Left colon (tissue), 2 donors: ENCODE measurements at regions not wholly inside any gene's neighbourhood (a gene's known extent, or its start where the extent isn't known, plus 50 kb on each side); places are given as distances from the start of the nearest gene placed in this dataset.

Source experiments
- ATAC-seq: fragments of 200-7000 bp; cut with Tn5 transposase; one replicate; pipeline ENCODE4 v1.9.1; 2020; ENCODE audit warnings: mild to moderate bottlenecking, moderate library complexity
- DNase-seq, 2 donors: peaks; one replicate each; pipeline ENCODE4 v3.0.0-alpha.2; 2020
- intact Hi-C, 2 donors: fragments of 100-400 bp; cut with DNase I in 1 of 2; cut with micrococcal nuclease in 1 of 2; formaldehyde crosslinking; loops; one replicate each; pipeline versions ENCODE4 v1.11.2 to v1.14.0; 2022; cut with DNase I, micrococcal nuclease
- donor health status: DM: no; HTN: no; CAD: no.
- donor health status: DM: yes; HTN: yes; CAD: no.

DNA sequence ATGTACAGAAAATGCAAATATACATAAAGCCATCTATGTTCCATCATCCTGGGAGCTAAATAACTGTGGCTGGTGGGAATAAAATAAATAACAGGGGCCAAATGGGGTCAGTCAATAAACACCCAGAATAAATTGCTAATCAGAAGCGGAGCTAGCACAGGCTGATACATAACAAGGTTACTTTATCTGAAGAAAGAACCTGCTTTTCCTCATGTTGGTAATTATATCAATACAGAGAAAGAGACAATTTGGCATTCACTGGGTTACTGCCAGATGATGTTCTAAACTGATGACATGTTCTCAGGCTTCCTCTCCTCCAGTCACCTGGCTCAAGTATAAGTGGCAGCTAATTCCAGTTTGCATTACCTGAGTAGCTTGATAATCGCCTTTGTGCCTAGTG, 144.9 kb upstream of the CD180 start:
- intact Hi-C loops, result no loop called here
- no peak for ATAC-seq
- no peak for DNase-seq

DNA sequence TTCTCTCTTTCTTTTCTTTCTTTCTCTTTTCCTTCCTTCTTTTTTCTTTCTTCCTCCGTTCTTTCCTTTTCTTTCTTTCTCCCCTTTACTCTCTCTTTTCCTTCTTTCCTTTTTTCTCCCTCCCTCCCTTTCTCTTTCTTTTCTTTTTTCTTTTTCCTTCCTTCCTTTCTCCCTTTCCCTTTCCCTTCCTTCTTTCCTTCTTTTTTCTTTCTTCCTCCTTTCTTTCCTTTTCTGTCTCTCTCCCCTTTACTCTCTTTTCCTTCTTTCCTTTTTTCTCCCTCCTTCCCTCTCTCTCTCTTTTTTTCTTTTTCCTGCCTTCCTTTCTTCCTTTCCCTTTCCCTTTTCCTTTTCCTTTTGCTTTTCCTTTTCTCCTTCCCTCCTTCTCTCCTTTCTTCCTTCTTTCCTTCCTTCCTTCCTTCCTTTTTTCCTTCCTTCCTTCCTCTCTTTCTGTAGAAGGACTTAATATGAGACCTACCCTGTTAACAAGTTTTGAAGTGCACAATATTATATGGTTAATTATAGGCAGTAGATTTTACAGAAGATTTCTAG, 142.7 kb upstream of the CD180 start:
- intact Hi-C loops, result no loop called here
- ATAC-seq, result no peak

DNA sequence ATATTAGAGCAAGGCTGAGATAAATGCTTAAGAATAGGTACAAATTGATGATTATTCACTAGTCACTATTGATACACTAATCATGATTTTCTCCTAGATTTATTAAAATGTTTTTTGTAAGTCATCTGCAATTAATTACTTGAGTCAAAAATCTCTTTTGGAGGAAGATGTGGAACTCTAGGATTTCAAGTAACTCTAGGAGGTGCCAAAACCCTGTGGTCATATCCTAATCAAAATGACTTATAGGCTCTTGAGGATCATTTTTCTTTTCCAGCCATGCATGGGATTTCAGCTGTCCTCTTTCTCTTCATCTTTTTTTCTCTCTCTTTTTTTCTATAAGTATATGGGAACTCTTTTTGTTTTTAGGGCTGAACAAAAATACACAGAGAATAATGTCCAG, 141.8 kb upstream of the CD180 start:
- ATAC-seq, result no peak
- intact Hi-C loops, result no loop called here
- DNase-seq, result no peak

More for the DNA sequence above, 142.7 kb upstream of the CD180 start:
- no peak for DNase-seq

DNA sequence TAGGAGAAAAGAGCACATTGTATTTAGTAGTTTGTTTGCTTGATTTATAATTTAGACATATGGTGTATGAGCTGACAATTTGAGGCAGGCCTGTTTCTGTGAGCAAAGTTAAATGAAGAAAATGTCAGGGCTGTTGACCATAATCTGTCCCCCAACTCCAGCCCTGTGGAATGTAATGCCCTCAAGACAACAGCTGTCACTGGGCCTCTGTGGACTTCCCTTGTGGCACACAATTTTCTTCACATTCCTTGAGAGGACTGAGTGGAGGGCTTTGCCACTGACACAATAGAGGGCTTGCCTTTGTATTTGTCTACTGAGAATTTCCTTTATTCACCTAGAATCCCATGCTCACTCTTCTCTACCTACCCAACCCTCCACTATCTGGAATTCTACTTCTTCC, 141.2 kb upstream of the CD180 start:
- DNase-seq (no peak), ATAC-seq (no peak)
- intact Hi-C loops, result no loop called here

DNA sequence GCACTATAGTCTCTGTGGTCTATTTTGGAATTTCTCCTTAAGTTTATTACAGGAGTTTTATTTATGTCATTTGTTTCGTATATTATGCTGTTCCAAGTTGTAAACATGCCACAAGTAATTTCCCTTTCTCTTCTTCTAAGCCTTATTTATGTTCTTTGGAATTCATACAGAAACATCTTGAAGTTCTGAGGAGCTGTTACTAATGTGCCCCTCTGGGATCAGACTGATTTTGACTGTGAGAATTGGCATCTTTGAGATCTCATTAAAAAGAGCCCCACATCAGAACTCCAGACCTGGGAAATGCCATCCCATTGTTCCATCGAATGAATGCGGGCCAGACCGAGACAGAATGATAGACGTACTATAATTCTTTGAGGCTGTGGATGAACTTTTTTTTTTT, 138.8 kb upstream of the CD180 start:
- intact Hi-C loops, result no loop called here
- ATAC-seq (no peak), DNase-seq (no peak)

DNA sequence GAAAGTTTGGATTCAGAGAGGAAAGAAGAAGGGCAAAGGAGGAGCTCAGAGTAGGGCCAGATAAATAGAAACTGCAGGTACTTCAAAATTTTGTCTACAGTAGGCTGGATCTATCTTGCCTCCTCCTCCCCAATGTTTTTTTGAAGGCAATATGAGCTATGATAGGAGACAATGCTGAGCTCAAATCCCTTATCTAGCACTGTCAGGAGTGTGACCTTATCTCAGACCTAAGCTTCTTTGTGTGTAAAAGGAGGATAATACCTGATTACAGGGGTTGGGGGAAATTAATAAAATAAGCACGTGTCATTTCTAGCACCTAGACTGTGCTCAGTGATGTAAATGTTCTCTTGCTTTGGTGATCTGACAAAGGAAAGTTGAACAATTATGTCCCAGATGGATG, 137.8 kb upstream of the CD180 start:
- DNase-seq (no peak), ATAC-seq (no peak)
- intact Hi-C loops, result no loop called here

DNA sequence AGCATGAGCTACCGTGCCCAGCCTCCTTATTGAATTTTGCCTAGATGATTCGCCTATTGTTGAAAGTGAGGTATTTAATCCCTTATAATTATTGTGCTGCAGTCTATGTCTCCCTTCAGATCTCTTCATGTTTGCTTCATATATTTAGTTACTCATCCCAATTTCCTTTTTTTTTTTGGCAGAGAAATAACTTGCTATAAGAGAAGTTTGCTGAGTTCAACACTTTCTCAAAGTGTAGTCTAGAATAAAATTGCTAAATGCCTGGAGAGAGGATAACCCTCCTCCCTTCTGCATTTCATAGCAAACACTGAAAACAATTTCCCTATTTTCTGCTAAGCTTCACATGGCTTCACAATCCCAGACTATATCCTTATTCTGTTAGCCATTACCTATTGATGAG, 136.6 kb upstream of the CD180 start:
- intact Hi-C loops, result no loop called here
- DNase-seq (no peak), ATAC-seq (no peak)

DNA sequence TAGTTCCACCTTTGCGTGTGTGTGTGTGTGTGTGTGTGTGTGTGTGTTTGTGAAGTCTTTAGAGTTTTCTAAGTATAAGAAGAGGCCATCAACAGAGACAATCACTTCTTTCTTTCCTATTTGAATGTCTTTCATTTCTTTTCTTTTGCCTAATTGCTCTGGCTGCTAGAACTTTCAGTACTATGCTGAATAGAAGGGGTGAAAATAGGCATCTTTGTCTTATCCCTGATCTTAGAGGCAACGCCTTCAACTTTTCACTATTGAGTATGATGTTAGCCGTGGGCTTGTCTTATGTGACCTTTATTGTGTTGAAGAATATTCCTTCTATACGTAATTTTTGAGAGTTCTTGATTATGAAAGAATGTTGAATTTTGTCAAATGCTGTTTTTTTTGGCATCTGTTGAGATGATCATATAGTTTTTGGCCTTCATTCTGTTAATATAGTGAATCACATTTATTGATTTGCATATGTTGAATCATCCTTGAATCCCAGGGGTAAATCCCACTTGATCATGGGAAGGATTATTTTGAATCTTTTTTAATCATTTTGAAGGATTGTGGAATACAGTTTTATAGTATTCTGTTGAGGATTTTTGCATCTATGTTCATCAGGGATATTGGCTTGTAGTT, 134.8 kb upstream of the CD180 start:
- intact Hi-C loops, result no loop called here
- no peak for ATAC-seq

DNA sequence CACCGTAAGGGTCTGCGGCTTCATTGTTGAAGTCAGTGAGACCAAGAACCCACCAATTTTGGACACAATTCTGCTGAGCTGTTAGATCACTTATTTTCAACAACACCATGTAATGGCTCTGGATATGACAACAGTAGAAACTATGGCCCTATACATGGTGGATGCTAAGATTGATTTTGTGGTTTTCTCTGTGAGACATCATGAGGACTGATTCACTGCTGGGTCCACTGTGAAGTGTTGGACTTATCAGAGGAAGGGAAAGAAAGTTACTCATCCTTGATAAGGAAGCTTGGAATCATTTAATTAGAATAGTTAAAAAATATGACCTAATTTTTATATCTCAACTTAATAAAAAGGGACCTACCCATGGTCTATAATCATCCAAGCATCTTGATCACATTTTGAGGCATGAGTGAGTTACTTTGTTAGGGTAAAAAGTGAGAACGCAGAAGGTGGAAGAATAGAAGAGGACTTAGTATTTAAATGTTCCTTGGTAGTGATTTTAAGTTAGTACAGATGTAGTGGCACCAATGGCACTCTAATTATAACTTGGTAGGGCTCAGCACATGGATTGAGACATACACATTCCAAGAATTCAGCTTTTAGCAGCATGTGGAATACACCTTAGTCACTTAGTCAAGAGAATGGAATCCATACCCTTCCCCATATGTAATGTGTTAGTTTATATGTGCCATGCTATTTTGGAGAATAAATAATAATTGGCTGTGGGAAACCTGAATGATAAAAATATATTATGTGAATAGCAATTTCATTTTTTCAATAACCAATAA, 123.5 kb upstream of the CD180 start:
- ATAC-seq (no peak), DNase-seq (no peak)
- intact Hi-C loops, result no loop called here

More for the DNA sequence above, 134.8 kb upstream of the CD180 start:
- DNase-seq, result no peak

DNA sequence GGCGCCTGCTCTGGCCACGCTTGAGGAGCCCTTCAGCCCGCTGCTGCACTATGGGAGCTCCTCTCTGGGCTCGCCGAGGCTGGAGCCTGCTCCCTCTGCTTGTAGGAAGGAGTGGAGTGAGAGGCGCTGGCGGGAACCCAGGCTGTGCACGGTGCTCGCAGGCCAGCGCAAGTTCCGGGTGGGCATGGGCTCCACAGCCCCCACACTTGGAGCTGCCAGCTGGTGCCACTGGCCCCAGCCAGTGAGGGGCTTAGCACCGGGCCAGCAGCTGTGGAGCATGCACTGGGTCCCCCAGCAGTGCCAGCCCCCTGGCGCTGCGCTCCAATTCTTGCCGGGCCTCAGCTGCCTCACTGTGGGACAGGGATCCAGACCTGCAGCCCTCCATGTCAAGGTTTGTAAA, 122.1 kb upstream of the CD180 start:
- DNase-seq, result no peak
- intact Hi-C loops, result no loop called here
- ATAC-seq, result no peak

DNA sequence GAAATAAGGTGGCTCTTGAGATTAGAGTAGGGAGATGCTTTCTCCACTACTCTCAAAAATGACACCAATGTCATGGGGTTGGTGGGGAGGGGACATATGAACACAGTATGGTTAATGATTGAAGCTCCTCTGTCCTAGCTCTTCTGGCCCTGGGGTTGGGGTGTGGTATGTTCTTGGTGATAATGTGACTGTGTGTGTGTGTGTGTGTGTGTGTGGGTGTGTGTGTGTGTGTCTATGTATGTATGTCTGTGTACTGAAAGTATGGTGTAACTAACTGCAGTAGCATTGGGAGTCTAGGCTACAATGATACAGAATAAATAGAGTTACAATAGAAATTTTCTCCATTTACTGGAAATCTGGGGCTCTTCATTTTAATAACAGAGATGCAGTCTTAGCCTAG, 121.0 kb upstream of the CD180 start:
- ATAC-seq (no peak), DNase-seq (no peak)
- intact Hi-C loops, result no loop called here

DNA sequence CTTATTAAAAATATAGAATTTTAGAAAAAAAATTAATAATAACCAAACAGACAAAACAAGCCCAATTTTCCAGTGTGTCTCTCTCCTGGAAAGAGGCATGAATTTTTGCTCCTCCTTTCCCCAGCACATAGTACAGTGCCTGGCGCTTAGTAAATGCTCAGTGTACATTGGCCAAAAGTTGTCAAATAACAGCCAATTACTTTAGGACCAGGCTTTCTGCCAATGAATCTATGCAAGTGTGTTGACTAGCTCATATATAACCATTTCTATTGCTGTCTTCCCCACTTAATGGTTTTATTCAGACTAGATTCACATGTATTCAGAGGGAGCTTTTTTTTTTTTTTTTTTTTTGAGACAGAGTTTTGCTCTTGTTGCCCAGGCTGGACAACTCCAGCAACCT, 120.1 kb upstream of the CD180 start:
- DNase-seq (no peak), ATAC-seq (no peak)
- intact Hi-C loops, result no loop called here

DNA sequence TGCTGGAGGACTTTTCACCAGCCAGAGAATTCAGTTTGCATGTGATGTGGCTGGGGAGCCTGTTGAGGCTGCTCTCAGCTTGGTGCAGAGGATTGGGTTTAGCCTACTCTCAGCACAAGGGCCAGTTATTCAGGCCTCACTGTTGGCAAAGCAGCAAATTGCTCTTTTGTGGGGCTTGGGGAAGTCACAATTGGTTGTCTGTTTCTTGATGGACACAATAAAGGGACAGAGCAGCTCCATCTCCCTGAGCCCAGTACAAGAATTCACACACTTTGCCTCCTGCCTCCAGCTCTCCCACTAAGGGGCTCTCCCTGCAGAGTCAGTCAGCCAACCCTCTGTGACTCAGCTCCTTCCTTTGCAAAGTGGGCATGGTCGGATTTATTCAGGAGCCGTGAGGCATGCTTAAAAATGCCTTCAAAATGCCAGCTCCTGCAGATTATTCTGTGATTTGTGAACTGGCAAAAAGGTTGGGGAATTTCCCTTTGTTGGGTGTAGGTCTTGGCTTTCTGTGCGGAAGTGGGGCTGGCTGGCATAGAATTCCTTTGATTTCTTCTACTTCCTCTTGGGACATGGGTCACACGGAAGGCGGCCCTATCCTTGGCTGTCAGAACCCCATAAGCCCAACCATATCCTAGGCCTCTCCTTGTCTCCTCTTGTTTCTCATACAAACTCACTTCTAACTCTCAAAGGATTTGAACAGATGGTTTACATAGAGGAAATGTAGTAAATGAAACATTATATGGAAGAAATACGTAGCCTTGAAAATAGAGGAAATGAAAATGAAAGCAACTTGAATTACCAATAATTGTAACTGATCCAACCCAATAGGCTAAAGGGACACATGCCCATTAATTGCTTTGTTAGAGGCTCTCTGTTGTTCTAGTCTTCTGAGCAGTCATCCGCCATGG, 118.7 kb upstream of the CD180 start:
- ATAC-seq (no peak), DNase-seq (no peak)
- intact Hi-C loops, result no loop called here

DNA sequence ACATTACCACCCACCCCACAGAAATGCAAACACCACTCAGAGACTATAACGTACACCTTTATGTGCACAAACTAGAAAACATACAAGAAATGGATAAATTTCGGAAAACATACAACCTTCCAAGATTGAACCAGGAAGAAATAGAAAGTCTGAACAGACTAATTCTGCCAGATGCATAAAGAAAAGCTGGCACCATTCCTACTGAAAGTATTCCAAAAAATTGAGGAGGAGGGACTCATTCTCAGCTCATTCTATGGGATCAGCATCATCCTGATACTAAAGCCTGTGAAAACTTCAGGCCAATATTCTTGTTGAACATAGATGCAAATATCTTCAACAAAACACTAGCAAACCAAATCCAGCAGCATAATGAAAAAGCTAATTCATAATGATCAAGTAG, 115.1 kb upstream of the CD180 start:
- intact Hi-C loops, result no loop called here
- no peak for DNase-seq
- no peak for ATAC-seq

DNA sequence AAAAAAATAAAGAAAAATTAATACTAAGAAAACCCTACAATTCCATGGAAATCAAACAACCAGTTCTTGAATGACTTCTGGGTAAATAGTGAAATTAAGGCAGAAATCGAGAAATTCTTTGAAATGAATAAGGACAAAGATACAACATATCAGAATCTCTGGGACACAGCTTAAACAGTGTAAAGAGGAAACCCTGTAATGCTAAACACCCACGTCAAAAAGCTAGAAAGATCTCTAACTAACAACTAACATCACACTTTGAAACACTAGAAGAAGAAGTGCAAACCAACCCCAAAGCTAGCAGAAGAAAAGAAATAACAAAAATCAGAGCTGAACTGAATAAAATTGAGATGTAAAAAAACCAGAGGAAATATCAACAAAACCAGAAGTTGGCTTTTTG, 114.6 kb upstream of the CD180 start:
- intact Hi-C loops, result no loop called here
- ATAC-seq, result no peak
- DNase-seq, result no peak

DNA sequence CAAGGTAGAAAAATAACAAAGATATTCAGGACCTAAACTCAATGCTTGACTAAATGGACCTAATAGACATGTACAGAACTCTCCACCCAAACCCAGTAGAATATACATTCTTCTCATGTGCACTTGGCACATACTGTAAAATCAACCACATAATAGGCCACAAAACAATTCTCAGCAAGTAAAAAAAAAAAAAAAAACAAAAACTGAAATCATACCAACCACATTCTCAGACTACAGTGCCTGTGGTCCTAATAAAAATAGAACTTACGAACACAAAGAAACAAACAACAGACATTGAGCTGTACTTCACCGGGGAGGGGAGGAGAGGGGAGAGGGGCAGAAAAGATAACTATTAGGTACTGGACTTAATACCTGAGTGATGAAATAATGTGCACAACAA, 114.1 kb upstream of the CD180 start:
- intact Hi-C loops, result no loop called here
- ATAC-seq (no peak), DNase-seq (no peak)

DNA sequence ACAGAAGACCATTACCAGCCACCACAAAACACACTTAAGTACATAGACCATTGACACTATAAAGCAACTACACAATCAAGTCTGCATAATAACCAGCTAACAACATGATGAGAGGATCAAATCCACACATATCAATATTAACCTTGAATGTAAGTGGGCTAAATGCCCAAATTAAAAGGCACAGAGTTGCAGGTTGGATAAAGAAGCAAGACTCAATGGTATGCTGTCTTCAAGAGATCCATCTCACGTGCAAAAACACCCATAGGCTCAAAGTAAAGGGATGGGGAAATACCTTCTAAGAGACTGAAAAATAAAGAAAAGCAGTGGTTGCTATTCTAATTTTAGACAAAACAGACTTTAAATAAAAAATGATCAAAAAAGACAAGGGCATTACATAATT, 113.6 kb upstream of the CD180 start:
- ATAC-seq, result no peak
- intact Hi-C loops, result no loop called here
- no peak for DNase-seq

DNA sequence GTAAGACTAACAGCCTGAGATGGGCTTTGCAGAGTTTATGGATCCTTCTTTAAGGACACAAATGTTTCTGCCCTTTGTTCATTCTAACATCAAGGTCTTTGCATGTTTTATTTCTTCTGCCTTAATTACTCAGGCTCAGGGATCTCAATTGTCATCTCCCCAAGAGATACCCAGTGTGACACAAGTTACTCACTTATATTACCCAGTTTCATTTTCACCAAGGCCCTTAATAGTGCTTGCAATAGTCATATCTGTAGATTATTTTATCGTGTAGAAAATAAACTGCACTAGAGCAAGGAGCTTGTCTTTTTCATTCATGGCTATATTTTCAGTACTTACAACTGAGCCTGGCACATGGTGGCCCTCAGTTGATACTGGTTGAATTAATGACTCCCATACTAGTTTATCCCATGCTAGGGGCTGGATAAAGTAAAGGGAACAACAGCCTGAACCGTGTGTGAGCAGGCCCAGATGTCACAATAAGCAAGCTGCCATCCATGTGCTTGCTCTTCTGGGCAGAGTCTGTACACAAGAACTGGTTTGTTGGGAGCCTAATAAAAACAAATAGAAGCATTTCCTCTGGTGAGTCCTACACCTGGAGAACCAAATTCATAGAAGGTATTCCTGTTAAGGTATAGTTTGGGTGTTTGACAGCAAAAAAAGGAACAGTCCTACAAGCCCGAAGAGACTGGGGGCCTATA, 112.5 kb upstream of the CD180 start:
- ATAC-seq (no peak), DNase-seq (no peak)
- intact Hi-C loops, result no loop called here

DNA sequence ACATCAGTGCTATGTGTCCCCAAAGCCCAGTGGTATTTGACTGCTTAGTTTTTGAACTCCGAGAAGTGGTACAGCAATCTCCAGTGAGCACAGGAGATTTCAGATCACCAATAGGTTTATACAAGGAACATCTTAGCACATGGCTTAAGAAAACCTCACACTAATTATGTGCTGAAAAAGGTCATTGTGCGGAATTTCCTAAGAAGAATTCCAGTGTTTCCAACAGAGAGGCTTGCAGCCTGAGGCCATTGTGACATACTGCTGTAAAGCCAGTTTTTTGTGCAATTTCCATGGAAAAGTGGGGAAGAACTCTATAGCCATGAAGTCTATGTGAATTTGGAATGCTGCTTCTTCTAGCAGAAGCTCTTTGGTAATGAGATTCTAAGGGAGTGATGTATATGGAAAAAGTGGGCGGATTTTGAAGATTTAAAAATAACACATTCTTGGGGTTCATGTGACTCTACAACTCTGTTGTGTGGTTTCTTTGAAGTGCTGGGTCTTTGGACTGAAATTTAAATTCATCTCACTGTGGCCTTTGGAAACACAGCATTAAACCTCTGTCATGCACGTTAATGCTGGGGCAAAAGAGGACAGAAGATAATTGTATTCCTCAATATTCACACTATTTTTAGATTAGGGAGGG, 110.5 kb upstream of the CD180 start:
- no peak for DNase-seq
- intact Hi-C loops, result no loop called here
- ATAC-seq, result no peak
